K562 (cell line): ENCODE measurements at regions not wholly inside any gene's neighbourhood (a gene's known extent, or its start where the extent isn't known, plus 50 kb on each side); places are given as distances from the start of the nearest gene placed in this dataset.

ENCODE experiments used
- ATAC-seq: fragments of 200-7000 bp; cut with Tn5 transposase; 3 replicates; pipeline ENCODE4 v1.9.1; 2020; ENCODE audit warnings: moderate library complexity
- BruUV-seq: library from RNA; stranded (reverse); fragments of 400-500 nt; replicated peaks from 2 replicates; lab custom pipeline; 2021; lab: Mats Ljungman, UMichigan
- CTCF ChIA-PET: fragments of 300-600 bp; formaldehyde crosslinking; extraction: SDS; loops from one replicate; lab custom pipeline; 2021; ENCODE audit warnings: low intra/inter-chr PET ratio; lab: Yijun Ruan, JAX
- POLR2A ChIA-PET: fragments of 300-600, 350-650 bp; sonication (Branson Sonifier 250); formaldehyde crosslinking; extraction: SDS; loops from one replicate; lab custom pipeline; 2021; ENCODE audit warnings: antibody characterized with exemption, inconsistent platforms; lab: Yijun Ruan, JAX
- DNase-seq, 4 experiments: peaks; one replicate each; pipeline versions ENCODE4 v3.0.0 to v3.0.0-alpha.2; 2011 to 2018; ENCODE audit warnings: low spot score in 3 of 4, mixed read lengths in 3 of 4; ENCODE audit errors: extremely low read depth in 1 of 4
- FAIRE-seq: peaks from 2 replicates; lab custom pipeline; 2011; peaks lifted over from hg19 to GRCh38; lab: Jason Lieb, UNC
- H2AFZ ChIP-seq: 2 replicates; pipeline ENCODE4 v1.6.0; 2011; ENCODE audit warnings: low read depth, low read length, control low read depth, inconsistent platforms
- H3K27ac ChIP-seq: fragments of 200-600 bp; 3 replicates; pipeline ENCODE4 v1.8.0; 2011; ENCODE audit warnings: low read depth, mild to moderate bottlenecking, control low read depth, inconsistent platforms, low read length, moderate library complexity, mixed read lengths; ENCODE audit errors: extremely low read depth
- H3K27me3 ChIP-seq, 2 experiments: fragments of 300-600 bp in 1 of 2; 2 replicates in 1 of 2; 3 replicates in 1 of 2; pipeline versions ENCODE4 v1.6.0 to v1.8.0; 2011; ENCODE audit warnings: inconsistent platforms in 2 of 2, low read length in 2 of 2, mild to moderate bottlenecking in 1 of 2, mixed read lengths in 1 of 2, moderate library complexity in 1 of 2; ENCODE audit not compliant: control insufficient read depth in 2 of 2, insufficient read depth in 2 of 2
- H3K36me3 ChIP-seq: fragments of 300-600 bp; 3 replicates; pipeline ENCODE4 v1.8.0; 2011; ENCODE audit warnings: mild to moderate bottlenecking, low read length, inconsistent platforms; ENCODE audit not compliant: control insufficient read depth, insufficient read depth
- H3K4me1 ChIP-seq, 2 experiments: fragments of 200-600 bp in 1 of 2; replicated peaks in 1 of 2; 2 replicates in 1 of 2; 3 replicates in 1 of 2; pipeline versions ENCODE4 v1.5.1 to v1.8.0; 2011; ENCODE audit warnings: inconsistent platforms in 2 of 2, low read length in 2 of 2, mild to moderate bottlenecking in 1 of 2, mixed read lengths in 1 of 2, moderate library complexity in 1 of 2; ENCODE audit not compliant: control insufficient read depth in 2 of 2, insufficient read depth in 2 of 2
- H3K4me2 ChIP-seq: 2 replicates; pipeline ENCODE4 v1.6.1; 2011; ENCODE audit warnings: low read length, control low read depth, inconsistent platforms, mixed read lengths; ENCODE audit not compliant: insufficient read depth
- H3K4me3 ChIP-seq: fragments of 200-600 bp; sonication (generic), shearing (Covaris generic); 2 replicates; pipeline ENCODE4 v1.5.1; 2016; ENCODE audit warnings: control low read depth, inconsistent platforms
- H3K79me2 ChIP-seq: fragments of 200-600 bp; 3 replicates; pipeline ENCODE4 v1.8.0; 2011; ENCODE audit warnings: low read length, inconsistent platforms; ENCODE audit not compliant: control insufficient read depth, insufficient read depth
- H3K9ac ChIP-seq, 2 experiments: 2 replicates each; pipeline versions ENCODE4 v1.6.0 to v1.6.1; 2011; ENCODE audit warnings: low read depth in 2 of 2, low read length in 2 of 2, control low read depth in 1 of 2, inconsistent platforms in 1 of 2, mild to moderate bottlenecking in 1 of 2, mixed read lengths in 1 of 2; ENCODE audit not compliant: insufficient read depth in 1 of 2
- H3K9me1 ChIP-seq: one replicate; pipeline ENCODE4 v1.6.0; 2011; ENCODE audit warnings: inconsistent platforms, mild to moderate bottlenecking, low read length, moderate library complexity; ENCODE audit not compliant: control insufficient read depth, insufficient read depth
- H3K9me3 ChIP-seq: replicated peaks from 2 replicates; pipeline ENCODE4 v1.5.1; 2011; ENCODE audit warnings: low read depth, low read length, inconsistent platforms; ENCODE audit not compliant: control insufficient read depth, insufficient read depth
- H4K20me1 ChIP-seq: replicated peaks from 2 replicates; pipeline ENCODE4 v1.6.1; 2011; ENCODE audit warnings: low read length, inconsistent platforms, mixed read lengths; ENCODE audit not compliant: control insufficient read depth, insufficient read depth
- ADNP ChIP-seq: fragments of 200-800 bp; sonication (Bioruptor generic); IDR thresholded peaks from 2 replicates; pipeline ENCODE4 v1.6.1; 2016; ENCODE audit warnings: missing genetic modification characterization, missing compliant biosample characterization
- DMBX1 ChIP-seq: fragments of 250-450 bp; sonication (Bioruptor Pico); IDR thresholded peaks from 2 replicates; pipeline ENCODE4 v1.8.0; 2022; ENCODE audit warnings: inconsistent platforms, mild to moderate bottlenecking, moderate library complexity, borderline replicate concordance
- RNF2 ChIP-seq: sonication (generic); IDR thresholded peaks from 2 replicates; pipeline ENCODE4 v1.6.1; 2016
- TCF3 ChIP-seq: sonication (generic); formaldehyde crosslinking; IDR thresholded peaks from 2 replicates; pipeline ENCODE4 v1.4.0; 2020; ENCODE audit warnings: mild to moderate bottlenecking, missing genetic modification reagents
- ZNF347 ChIP-seq: fragments of 450-650 bp; formaldehyde crosslinking; IDR thresholded peaks from 2 replicates; pipeline ENCODE4 v1.4.0; 2020; ENCODE audit warnings: low read depth, mild to moderate bottlenecking, moderate library complexity
- ZNF431 ChIP-seq: sonication (generic); formaldehyde crosslinking; IDR thresholded peaks from 2 replicates; pipeline ENCODE4 v1.8.0; 2022; ENCODE audit warnings: mild to moderate bottlenecking, missing genetic modification reagents
- ZNF830 ChIP-seq: fragments of 250-450 bp; sonication (Bioruptor Pico); IDR thresholded peaks from 2 replicates; pipeline ENCODE4 v1.5.0; 2021; ENCODE audit warnings: mild to moderate bottlenecking
- WGBS: fragments of 100-300 bp; shearing (Covaris generic); methylation state at CpG from one replicate; pipeline ENCODE4 v1.1.6; 2016; ENCODE audit warnings: low coverage, mixed read lengths; ENCODE audit not compliant: insufficient coverage; ENCODE audit errors: missing lambda C conversion rate; 5-methylcytosine and 5-hydroxymethylcytosine counted together
- in situ Hi-C: fragments of 300-500 bp; cut with MboI; formaldehyde crosslinking; loops from 4 replicates; pipeline ENCODE4 v1.15.0; 2018; ENCODE audit warnings: inconsistent platforms, mixed read lengths
- intact Hi-C: fragments of 100-400 bp; cut with micrococcal nuclease; formaldehyde crosslinking; loops from 2 replicates; pipeline ENCODE4 v1.14.2; 2022
- TF ChIP-seq, protein P1 (sequence below): fragments of 250-450 bp; sonication (Bioruptor Pico); IDR thresholded peaks from 2 replicates; pipeline ENCODE4 v1.5.0; 2020; ENCODE audit warnings: mild to moderate bottlenecking, borderline replicate concordance

DNA sequence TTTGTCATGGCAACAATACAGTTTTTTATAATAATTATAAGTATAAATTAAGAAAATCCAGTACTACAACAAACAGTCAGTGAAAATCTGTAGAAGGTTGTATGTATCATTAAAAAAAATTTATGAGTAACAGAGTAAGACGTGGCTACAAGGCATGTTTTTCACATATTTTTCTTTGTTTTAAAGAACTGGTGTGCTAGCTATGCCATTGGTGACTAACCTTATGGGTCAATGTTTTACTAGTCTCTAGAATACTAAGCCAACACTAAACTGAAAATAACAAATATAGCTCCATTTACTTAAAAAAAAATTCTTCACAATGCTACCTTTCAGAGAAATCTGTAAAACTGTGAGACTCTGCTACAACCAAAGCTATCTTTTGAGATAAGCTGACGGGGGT lies 261.5 kb downstream of the ADGRL2 start:
- in situ Hi-C loops = no loop called here
- ATAC-seq = no peak
- DNase-seq = no peak
- no peak overlapping the region for H3K4me2 ChIP-seq
- H2AFZ ChIP-seq = no peak overlapping the region
- FAIRE-seq = no peak
- CTCF ChIA-PET = no interaction called here
- H3K27ac ChIP-seq = no peak overlapping the region
- POLR2A ChIA-PET = no interaction called here
- H4K20me1 ChIP-seq = no peaks in the 10 kb centered on the region
- BruUV-seq = no TSS peak
- no peaks in the 10 kb centered on the region for H3K9me3 ChIP-seq
- H3K4me1 ChIP-seq = no peaks in the 10 kb centered on the region
- H3K9ac ChIP-seq = no peak overlapping the region
- TF ChIP-seq DMBX1 (no peak), ADNP (tag) (no peak), ZNF431 (CRISPR knock-in tag) (no peak), RNF2 (no peak), TCF3 (CRISPR knock-in tag) (no peak), ZNF347 (no peak), ZNF830 (no peak)
- TF ChIP-seq, protein P1, sequence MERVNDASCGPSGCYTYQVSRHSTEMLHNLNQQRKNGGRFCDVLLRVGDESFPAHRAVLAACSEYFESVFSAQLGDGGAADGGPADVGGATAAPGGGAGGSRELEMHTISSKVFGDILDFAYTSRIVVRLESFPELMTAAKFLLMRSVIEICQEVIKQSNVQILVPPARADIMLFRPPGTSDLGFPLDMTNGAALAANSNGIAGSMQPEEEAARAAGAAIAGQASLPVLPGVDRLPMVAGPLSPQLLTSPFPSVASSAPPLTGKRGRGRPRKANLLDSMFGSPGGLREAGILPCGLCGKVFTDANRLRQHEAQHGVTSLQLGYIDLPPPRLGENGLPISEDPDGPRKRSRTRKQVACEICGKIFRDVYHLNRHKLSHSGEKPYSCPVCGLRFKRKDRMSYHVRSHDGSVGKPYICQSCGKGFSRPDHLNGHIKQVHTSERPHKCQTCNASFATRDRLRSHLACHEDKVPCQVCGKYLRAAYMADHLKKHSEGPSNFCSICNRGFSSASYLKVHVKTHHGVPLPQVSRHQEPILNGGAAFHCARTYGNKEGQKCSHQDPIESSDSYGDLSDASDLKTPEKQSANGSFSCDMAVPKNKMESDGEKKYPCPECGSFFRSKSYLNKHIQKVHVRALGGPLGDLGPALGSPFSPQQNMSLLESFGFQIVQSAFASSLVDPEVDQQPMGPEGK (CRISPR knock-in tag) = no peak
- intact Hi-C loops = no loop called here
- H3K27me3 ChIP-seq = no peaks in the 10 kb centered on the region
- H3K36me3 ChIP-seq = no peaks in the 10 kb centered on the region
- H3K9me1 ChIP-seq = peaks cover 3% of the 10 kb centered on the region
- no peak overlapping the region for H3K4me3 ChIP-seq
- WGBS = 0% methylated on average over 2 of the region's 2 CpGs
- no peaks in the 10 kb centered on the region for H3K79me2 ChIP-seq
